HepG2 (cell line): ENCODE measurements at regions not wholly inside any gene's neighbourhood (a gene's known extent, or its start where the extent isn't known, plus 50 kb on each side); places are given as distances from the start of the nearest gene placed in this dataset.

Experiments
- FOXA1 ChIP-seq, 2 experiments: fragments of 450-650 bp in 1 of 2; sonication (generic) in 1 of 2; formaldehyde crosslinking in 1 of 2; IDR thresholded peaks; 2 replicates each; pipeline versions ENCODE4 v1.4.0 to v1.6.1; 2016 to 2020; ENCODE audit warnings: missing genetic modification reagents in 1 of 2
- FOXO1 ChIP-seq: sonication (generic); formaldehyde crosslinking; IDR thresholded peaks from 2 replicates; pipeline ENCODE4 v1.4.0; 2020; ENCODE audit warnings: missing genetic modification reagents
- GPN1 ChIP-seq: sonication (generic); formaldehyde crosslinking; IDR thresholded peaks from 2 replicates; pipeline ENCODE4 v1.5.1; 2020; ENCODE audit warnings: missing genetic modification reagents, borderline replicate concordance
- MEIS1 ChIP-seq: sonication (generic); formaldehyde crosslinking; IDR thresholded peaks from 2 replicates; pipeline ENCODE4 v1.9.0; 2021; ENCODE audit warnings: mild to moderate bottlenecking, missing genetic modification reagents, moderate library complexity, borderline replicate concordance
- RAD51 ChIP-seq: fragments of 450-650 bp; IDR thresholded peaks from 2 replicates; pipeline ENCODE4 v1.6.1; 2016; ENCODE audit warnings: borderline replicate concordance
- RBFOX2 ChIP-seq: fragments of 200-400 bp; formaldehyde crosslinking; IDR thresholded peaks from 2 replicates; pipeline ENCODE4 v1.6.1; 2017; ENCODE audit warnings: low read depth, mild to moderate bottlenecking, low read length
- RBM22 ChIP-seq: fragments of 200-400 bp; formaldehyde crosslinking; optimal IDR thresholded peaks from 2 replicates; pipeline ENCODE3; 2017; ENCODE audit warnings: mild to moderate bottlenecking, low read length, moderate library complexity
- RXRA ChIP-seq: sonication (generic); formaldehyde crosslinking; IDR thresholded peaks from 2 replicates; pipeline ENCODE4 v1.5.1; 2020; ENCODE audit warnings: missing genetic modification reagents
- STAG1 ChIP-seq: sonication (generic); formaldehyde crosslinking; IDR thresholded peaks from 2 replicates; pipeline ENCODE4 v1.4.0; 2020; ENCODE audit warnings: missing genetic modification reagents
- ZFP90 ChIP-seq: sonication (generic); formaldehyde crosslinking; IDR thresholded peaks from 2 replicates; pipeline ENCODE4 v1.8.0; 2022; ENCODE audit warnings: missing genetic modification reagents, mild to moderate bottlenecking, inconsistent platforms, borderline replicate concordance
- ZNF180 ChIP-seq: sonication (generic); formaldehyde crosslinking; IDR thresholded peaks from 2 replicates; pipeline ENCODE4 v1.4.0; 2020; ENCODE audit warnings: low read depth, missing genetic modification reagents, borderline replicate concordance
- ZNF292 ChIP-seq: sonication (generic); formaldehyde crosslinking; IDR thresholded peaks from 2 replicates; pipeline ENCODE4 v1.8.1; 2022; ENCODE audit warnings: mild to moderate bottlenecking, low read depth, missing genetic modification reagents, borderline replicate concordance
- ZNF343 ChIP-seq: sonication (generic); formaldehyde crosslinking; IDR thresholded peaks from 2 replicates; pipeline ENCODE4 v1.4.0; 2020; ENCODE audit warnings: mild to moderate bottlenecking, missing genetic modification reagents
- ZNF430 ChIP-seq: sonication (generic); formaldehyde crosslinking; IDR thresholded peaks from 2 replicates; pipeline ENCODE4 v1.9.0; 2021; ENCODE audit warnings: mild to moderate bottlenecking, missing genetic modification reagents
- ZNF468 ChIP-seq: sonication (generic); formaldehyde crosslinking; IDR thresholded peaks from 2 replicates; pipeline ENCODE4 v1.8.0; 2022; ENCODE audit warnings: mild to moderate bottlenecking, moderate library complexity, missing genetic modification reagents
- ZNF616 ChIP-seq: sonication (generic); formaldehyde crosslinking; IDR thresholded peaks from 2 replicates; pipeline ENCODE4 v1.5.0; 2020; ENCODE audit warnings: low read depth, mild to moderate bottlenecking, missing genetic modification reagents
- ZNF792 ChIP-seq: IDR thresholded peaks from 2 replicates; pipeline ENCODE4 v1.6.1; 2016
- ZNF83 ChIP-seq: sonication (generic); formaldehyde crosslinking; IDR thresholded peaks from 2 replicates; pipeline ENCODE4 v1.4.0; 2020; ENCODE audit warnings: missing genetic modification reagents, mild to moderate bottlenecking, borderline replicate concordance
- TF ChIP-seq, protein P1 (sequence below), 2 experiments: sonication (generic) in 1 of 2; formaldehyde crosslinking in 1 of 2; IDR thresholded peaks; 2 replicates each; pipeline versions ENCODE4 v1.4.0 to v1.6.1; 2018 to 2020; ENCODE audit warnings: missing genetic modification reagents in 2 of 2, borderline replicate concordance in 1 of 2, low read depth in 1 of 2, mild to moderate bottlenecking in 1 of 2, missing biosample characterization in 1 of 2
- TF ChIP-seq, protein P2 (sequence below): sonication (generic); formaldehyde crosslinking; IDR thresholded peaks from 2 replicates; pipeline ENCODE4 v1.5.1; 2020; ENCODE audit warnings: mild to moderate bottlenecking, missing genetic modification reagents, borderline replicate concordance

DNA sequence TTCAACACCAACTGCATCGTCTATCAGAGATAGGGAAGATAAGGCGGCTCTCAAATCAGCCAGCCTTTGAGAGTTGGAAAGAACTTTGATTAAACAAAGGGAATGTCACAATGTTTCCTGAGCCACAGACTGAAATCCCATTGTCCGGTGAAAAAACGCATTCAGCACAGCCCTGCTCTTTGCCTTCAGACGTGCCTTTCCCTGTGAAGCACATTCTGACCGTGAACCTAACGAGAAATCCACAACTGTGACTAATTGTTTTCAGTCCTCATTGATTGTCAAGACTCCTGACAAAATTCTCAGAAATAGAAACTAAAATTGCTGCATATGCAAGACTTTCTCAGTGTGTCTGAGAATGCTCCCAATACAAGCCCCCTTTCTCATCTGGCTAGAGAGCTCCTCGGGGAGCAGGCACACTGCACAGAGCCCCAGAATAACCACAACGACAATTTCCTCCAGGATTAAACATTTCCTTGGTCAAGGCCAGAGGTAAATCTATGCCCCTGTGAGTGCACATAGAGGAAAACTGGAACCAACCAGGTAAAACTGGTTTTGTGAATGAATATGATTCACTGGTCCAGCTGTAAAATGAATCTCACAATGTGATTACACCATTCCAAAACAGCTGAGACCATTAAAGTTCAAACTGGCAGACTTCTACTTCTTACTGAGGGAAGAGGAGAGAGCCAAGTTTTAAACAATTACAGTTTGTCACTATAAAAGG, 561.9 kb upstream of the ID2 start (continued):
- TF ChIP-seq, protein P1, sequence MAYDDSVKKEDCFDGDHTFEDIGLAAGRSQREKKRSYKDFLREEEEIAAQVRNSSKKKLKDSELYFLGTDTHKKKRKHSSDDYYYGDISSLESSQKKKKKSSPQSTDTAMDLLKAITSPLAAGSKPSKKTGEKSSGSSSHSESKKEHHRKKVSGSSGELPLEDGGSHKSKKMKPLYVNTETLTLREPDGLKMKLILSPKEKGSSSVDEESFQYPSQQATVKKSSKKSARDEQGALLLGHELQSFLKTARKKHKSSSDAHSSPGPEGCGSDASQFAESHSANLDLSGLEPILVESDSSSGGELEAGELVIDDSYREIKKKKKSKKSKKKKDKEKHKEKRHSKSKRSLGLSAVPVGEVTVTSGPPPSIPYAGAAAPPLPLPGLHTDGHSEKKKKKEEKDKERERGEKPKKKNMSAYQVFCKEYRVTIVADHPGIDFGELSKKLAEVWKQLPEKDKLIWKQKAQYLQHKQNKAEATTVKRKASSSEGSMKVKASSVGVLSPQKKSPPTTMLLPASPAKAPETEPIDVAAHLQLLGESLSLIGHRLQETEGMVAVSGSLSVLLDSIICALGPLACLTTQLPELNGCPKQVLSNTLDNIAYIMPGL (CRISPR knock-in tag; IDR thresholded peaks at IDR 0.05; ENCODE audit: borderline replicate concordance in 1 of 2, low read depth in 1 of 2): peak; percentile 34 to 45; a peak in 1 of 4 replicates
- no peak for TF ChIP-seq RAD51
- no peak for TF ChIP-seq GPN1 (CRISPR knock-in tag)
- TF ChIP-seq RBM22: no peak
- TF ChIP-seq ZFP90: no peak; the same call in 1 of the 2 replicates
- no peak; the same call in 1 of the 2 replicates for TF ChIP-seq ZNF468 (CRISPR knock-in tag)
- peak; percentile 93 for TF ChIP-seq FOXO1 (CRISPR knock-in tag)
- peak; percentile 64 for TF ChIP-seq RBFOX2
- no peak for TF ChIP-seq FOXA1 (IDR thresholded peaks at IDR 0.05)
- peak; percentile 69 for TF ChIP-seq FOXA1 (CRISPR knock-in tag; IDR thresholded peaks at IDR 0.05)
- TF ChIP-seq, protein P2, sequence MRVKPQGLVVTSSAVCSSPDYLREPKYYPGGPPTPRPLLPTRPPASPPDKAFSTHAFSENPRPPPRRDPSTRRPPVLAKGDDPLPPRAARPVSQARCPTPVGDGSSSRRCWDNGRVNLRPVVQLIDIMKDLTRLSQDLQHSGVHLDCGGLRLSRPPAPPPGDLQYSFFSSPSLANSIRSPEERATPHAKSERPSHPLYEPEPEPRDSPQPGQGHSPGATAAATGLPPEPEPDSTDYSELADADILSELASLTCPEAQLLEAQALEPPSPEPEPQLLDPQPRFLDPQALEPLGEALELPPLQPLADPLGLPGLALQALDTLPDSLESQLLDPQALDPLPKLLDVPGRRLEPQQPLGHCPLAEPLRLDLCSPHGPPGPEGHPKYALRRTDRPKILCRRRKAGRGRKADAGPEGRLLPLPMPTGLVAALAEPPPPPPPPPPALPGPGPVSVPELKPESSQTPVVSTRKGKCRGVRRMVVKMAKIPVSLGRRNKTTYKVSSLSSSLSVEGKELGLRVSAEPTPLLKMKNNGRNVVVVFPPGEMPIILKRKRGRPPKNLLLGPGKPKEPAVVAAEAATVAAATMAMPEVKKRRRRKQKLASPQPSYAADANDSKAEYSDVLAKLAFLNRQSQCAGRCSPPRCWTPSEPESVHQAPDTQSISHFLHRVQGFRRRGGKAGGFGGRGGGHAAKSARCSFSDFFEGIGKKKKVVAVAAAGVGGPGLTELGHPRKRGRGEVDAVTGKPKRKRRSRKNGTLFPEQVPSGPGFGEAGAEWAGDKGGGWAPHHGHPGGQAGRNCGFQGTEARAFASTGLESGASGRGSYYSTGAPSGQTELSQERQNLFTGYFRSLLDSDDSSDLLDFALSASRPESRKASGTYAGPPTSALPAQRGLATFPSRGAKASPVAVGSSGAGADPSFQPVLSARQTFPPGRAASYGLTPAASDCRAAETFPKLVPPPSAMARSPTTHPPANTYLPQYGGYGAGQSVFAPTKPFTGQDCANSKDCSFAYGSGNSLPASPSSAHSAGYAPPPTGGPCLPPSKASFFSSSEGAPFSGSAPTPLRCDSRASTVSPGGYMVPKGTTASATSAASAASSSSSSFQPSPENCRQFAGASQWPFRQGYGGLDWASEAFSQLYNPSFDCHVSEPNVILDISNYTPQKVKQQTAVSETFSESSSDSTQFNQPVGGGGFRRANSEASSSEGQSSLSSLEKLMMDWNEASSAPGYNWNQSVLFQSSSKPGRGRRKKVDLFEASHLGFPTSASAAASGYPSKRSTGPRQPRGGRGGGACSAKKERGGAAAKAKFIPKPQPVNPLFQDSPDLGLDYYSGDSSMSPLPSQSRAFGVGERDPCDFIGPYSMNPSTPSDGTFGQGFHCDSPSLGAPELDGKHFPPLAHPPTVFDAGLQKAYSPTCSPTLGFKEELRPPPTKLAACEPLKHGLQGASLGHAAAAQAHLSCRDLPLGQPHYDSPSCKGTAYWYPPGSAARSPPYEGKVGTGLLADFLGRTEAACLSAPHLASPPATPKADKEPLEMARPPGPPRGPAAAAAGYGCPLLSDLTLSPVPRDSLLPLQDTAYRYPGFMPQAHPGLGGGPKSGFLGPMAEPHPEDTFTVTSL (CRISPR knock-in tag): peak; percentile 96
- TF ChIP-seq ZNF343 (CRISPR knock-in tag): peak; percentile 80
- peak; percentile 87; the same call in 1 of the 2 replicates for TF ChIP-seq RXRA
- peak; percentile 52; the same call in 1 of the 2 replicates for TF ChIP-seq ZNF792 (CRISPR knock-in tag)
- no peak for TF ChIP-seq ZNF83 (CRISPR knock-in tag)
- peak; percentile 54 for TF ChIP-seq STAG1 (CRISPR knock-in tag)
- TF ChIP-seq ZNF616 (CRISPR knock-in tag): no peak
- peak; percentile 79; the same call in 1 of the 2 replicates for TF ChIP-seq ZNF292 (CRISPR knock-in tag)
- peak; percentile 91; the same call in 1 of the 2 replicates for TF ChIP-seq MEIS1 (CRISPR knock-in tag)
- TF ChIP-seq ZNF180: no peak
- no peak for TF ChIP-seq ZNF430
